Activated CD4-positive, alpha-beta T cell treated with anti-CD3 and anti-CD28 coated beads, Interleukin-2, amount 50 U/mL, for 4 hours (primary cell): ENCODE measurements at regions not wholly inside any gene's neighbourhood (a gene's known extent, or its start where the extent isn't known, plus 50 kb on each side); places are given as distances from the start of the nearest gene placed in this dataset.
"Not testable (repeated sequence)": the region's sequence is repeated elsewhere in the genome, so short reads cannot be mapped to it uniquely, and the experiment has no call there.

Source experiments
- DNase-seq, 2 experiments: peaks; one replicate each; pipeline ENCODE4 v3.0.0-alpha.2; 2020

DNA sequence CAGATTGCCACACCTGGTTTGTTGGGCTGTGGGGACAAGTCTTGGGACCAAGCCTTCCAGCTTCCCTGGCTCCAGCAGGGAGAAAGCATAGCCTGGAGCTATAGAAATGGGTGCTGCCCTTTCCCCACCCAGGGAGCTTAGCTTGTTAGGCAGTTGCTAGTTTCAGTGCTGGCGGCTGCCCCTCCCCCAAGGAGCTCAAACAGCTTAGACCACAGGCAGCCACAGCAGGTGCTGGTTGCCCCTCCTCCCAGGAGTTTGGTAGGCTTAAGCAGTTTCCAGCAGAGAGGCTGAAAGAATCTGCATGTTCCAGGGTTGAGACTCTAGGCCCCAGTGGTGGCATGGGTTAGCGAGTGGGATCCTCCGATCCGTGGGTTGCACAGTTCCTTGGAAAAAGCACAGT is 889.7 kb downstream of the IGSF11 start:
- DNase-seq = no peak

GRCh38 chr3:118146658-118147375 is 887.8 kb downstream of the IGSF11 start:
- DNase-seq = no peak

DNA sequence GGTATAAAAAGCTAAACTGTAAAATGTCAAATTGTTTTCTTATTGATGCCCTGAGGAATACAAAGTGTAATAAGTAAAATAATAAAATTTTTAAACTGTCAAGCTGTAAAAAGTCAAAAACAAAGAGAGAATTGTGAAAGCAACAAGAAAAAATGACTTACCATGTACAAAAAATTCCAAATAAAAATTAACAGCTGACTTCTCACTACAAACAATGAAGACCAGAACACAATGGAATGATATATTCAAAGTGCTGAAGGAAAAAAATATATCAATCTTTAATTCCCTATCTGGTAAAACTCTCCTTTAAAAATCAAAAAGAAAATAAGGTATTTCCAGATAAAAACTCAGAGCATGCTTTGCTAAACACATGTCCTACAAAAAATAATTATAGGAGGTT is 883.5 kb downstream of the IGSF11 start:
- no peak for DNase-seq

GRCh38 chr3:118162627-118163588 is 871.7 kb downstream of the IGSF11 start:
- DNase-seq = not testable (repeated sequence)

DNA sequence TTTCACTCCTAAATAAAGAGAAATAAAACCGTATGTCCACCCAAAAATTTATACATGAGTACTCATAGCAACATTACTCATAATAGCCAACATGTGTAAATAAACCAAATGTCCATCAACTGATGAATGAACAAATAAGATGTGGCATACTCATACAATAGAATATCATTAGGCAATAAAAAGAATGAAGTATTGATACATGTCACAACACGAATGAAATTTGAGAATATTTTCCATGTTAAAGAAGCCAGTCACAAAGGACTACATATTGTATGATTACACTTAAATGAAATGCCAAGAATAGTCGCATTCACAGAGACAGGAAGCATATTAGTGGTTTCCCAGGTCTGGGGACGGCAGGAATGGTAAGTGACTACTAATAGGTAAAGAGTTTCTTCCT is 869.2 kb downstream of the IGSF11 start:
- no peak for DNase-seq

- DNase-seq = no peak
Measured at GRCh38 chr3:118167571-118167970, 867.1 kb downstream of the IGSF11 start.

- no peak for DNase-seq
Measured at GRCh38 chr3:118168175-118168574, 866.5 kb downstream of the IGSF11 start.

- no peak for DNase-seq
Measured at GRCh38 chr3:118171236-118171852, 863.3 kb downstream of the IGSF11 start.

- no peak for DNase-seq
Measured at GRCh38 chr3:118180853-118181252, 853.8 kb downstream of the IGSF11 start.

DNA sequence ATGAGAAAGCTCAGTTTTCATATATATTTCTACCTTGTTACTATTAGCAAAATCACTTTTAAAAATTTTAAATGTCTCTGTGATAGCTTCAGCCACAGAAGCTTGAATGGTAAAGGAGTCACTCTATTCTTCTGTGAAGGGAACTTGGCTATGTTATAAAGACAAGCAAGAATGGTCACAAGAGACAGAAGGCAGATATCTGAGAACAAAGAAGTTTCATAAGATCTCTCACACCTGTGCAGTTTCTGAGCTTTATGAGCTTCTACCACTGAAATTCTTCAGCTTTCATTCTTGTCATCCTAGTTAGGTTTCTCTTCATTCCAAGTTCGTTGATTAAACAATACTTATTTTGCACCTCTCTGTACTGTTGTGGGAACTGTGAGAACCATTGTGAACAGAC is 853.4 kb downstream of the IGSF11 start:
- no peak for DNase-seq

- no peak for DNase-seq
Measured at GRCh38 chr3:118186051-118186450, 848.6 kb downstream of the IGSF11 start.

GRCh38 chr3:118187221-118187620 is 847.4 kb downstream of the IGSF11 start:
- DNase-seq = no peak

GRCh38 chr3:118196183-118196582 is 838.5 kb downstream of the IGSF11 start:
- no peak for DNase-seq

DNA sequence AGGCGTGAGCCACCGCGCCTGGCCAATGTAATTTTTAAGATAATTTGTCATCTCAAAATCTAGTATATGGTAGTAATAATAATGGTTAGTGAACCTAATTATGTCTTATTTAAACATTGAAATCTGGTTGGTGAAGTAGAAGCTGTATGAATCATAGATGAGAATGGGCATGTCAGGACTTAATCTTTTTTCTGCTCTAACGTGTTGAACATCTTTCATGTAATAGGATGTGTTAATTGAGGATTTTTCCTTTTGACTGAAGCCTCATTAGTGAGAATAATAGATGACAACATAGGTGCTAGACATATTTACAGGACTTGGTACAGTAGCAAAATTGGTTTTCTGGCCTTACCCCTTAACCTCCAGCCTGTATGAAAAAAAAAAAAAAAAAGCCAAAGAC is 835.6 kb downstream of the IGSF11 start:
- no peak for DNase-seq

- no peak for DNase-seq
Measured at GRCh38 chr3:118204052-118204656, 830.5 kb downstream of the IGSF11 start.

DNA sequence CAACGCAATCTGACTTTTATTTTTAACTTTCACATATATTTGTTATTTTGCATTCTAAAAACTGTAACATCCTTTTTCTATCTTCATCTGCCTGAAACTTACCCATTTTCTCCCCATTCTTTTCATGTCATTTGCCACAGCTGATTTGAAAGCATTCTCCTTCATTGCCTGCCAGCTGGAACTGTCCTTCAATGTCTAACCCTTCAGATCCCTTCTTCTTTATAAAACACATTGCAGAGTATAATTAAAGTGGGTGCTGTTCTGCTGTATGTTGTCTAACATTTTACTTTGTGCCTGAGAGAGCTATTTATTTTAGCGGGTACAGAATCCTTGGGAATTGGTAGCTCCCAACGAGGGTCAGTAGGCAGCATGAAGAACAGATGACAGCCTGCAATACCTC is 827.4 kb downstream of the IGSF11 start:
- DNase-seq = no peak

- DNase-seq = no peak
Measured at GRCh38 chr3:118208642-118209041, 826.0 kb downstream of the IGSF11 start.

GRCh38 chr3:118213892-118214291 is 820.8 kb downstream of the IGSF11 start:
- no peak for DNase-seq

DNA sequence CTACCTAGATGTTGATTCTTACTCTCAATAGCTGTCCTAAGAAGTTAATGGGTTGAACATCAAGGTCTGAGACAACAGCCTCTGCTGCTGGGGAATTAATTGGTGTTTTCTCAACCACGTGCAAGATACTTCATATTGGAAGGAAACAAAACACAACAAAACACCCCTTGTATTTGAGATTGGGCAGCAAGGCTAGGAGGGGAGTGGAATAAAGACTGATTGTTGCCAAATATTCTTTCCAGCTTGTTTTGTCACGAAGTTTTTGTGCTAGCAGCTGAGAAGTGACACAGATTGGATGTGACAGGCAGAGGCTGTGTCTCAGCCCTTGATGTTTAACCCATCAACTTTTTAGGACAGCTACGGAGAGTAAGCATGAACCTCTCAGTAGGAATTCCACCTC is 808.4 kb downstream of the IGSF11 start:
- DNase-seq = no peak

GRCh38 chr3:118227191-118227590 is 807.5 kb downstream of the IGSF11 start:
- DNase-seq = no peak

GRCh38 chr3:118228151-118228550 is 806.5 kb downstream of the IGSF11 start:
- DNase-seq = no peak

GRCh38 chr3:118229196-118229595 is 805.5 kb downstream of the IGSF11 start:
- DNase-seq = no peak

DNA sequence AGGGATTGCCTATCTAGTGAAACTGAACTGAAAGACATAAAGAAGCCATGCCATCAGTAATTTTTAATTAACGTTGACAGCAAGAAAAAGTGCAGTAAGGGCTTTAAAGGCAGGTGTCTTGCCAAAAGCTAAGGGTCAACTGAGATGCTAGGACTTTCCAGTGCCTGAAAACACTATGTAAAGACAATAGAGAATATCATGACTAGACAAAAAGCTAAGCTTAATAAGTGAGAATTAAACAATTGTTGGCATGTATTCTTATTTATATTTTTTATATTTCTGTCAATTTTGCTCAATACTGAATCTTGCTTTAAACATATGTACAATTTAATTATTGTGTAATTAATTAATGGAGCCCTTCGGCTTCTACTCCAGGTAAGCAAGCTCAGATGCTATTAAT is 803.1 kb downstream of the IGSF11 start:
- no peak for DNase-seq
